T-helper 2 cell (primary cell): ENCODE measurements at regions not wholly inside any gene's neighbourhood (a gene's known extent, or its start where the extent isn't known, plus 50 kb on each side); places are given as distances from the start of the nearest gene placed in this dataset.

Source experiments
- DNase-seq, 5 experiments: peaks; one replicate each; pipeline versions ENCODE4 v3.0.0 to v3.0.0-alpha.2; 2012 to 2022

- no peak for DNase-seq
These were observed 135.9 kb downstream of the PAH start for GRCh38 chr12:102781117-102781516.

GRCh38 chr12:102776041-102776440 lies 141.0 kb downstream of the PAH start:
- no peak for DNase-seq

GRCh38 chr12:102769323-102769916 lies 147.6 kb downstream of the PAH start:
- DNase-seq, result peak in 1 of 5 experiments; percentile 53

- DNase-seq, result no peak
These were observed 150.1 kb downstream of the PAH start for GRCh38 chr12:102766961-102767360.

- no peak for DNase-seq
These were observed 151.3 kb downstream of the PAH start for GRCh38 chr12:102765736-102766135.

- no peak for DNase-seq
These were observed 153.6 kb downstream of the PAH start for GRCh38 chr12:102763471-102763870.

GRCh38 chr12:102763061-102763460 lies 154.0 kb downstream of the PAH start:
- no peak for DNase-seq

- DNase-seq, result no peak
These were observed 156.7 kb downstream of the PAH start for GRCh38 chr12:102760322-102760721.

GRCh38 chr12:102759466-102759865 lies 157.6 kb downstream of the PAH start:
- DNase-seq, result no peak

GRCh38 chr12:102757882-102758226 lies 159.2 kb downstream of the PAH start:
- no peak for DNase-seq

GRCh38 chr12:102757154-102757881 lies 159.7 kb downstream of the PAH start:
- DNase-seq, result no peak

GRCh38 chr12:102756530-102756929 lies 160.5 kb downstream of the PAH start:
- DNase-seq, result no peak

GRCh38 chr12:102755266-102755665 lies 161.8 kb downstream of the PAH start:
- DNase-seq, result no peak

GRCh38 chr12:102753802-102754201 lies 163.2 kb downstream of the PAH start:
- DNase-seq, result no peak

- DNase-seq, result no peak
These were observed 168.3 kb downstream of the PAH start for GRCh38 chr12:102748704-102749103.

- no peak for DNase-seq
These were observed 170.1 kb downstream of the PAH start for GRCh38 chr12:102746963-102747362.

- DNase-seq, result no peak
These were observed 171.0 kb downstream of the PAH start for GRCh38 chr12:102745971-102746600.

GRCh38 chr12:102741196-102741595 lies 175.8 kb downstream of the PAH start:
- no peak for DNase-seq

- DNase-seq, result peak in 1 of 5 experiments; percentile 18
These were observed 176.7 kb downstream of the PAH start for GRCh38 chr12:102740141-102740955.

GRCh38 chr12:102736328-102736727 lies 180.7 kb downstream of the PAH start:
- DNase-seq, result no peak

GRCh38 chr12:102735104-102735503 lies 181.9 kb downstream of the PAH start:
- peak in 1 of 5 experiments; percentile 34 for DNase-seq

GRCh38 chr12:102730996-102731395 lies 186.0 kb downstream of the PAH start:
- DNase-seq, result no peak
